Activated T-helper 9 cell treated with anti-CD3 and anti-CD28 coated beads, Interleukin-2, amount 50 U/mL, for 16 hours (primary cell): ENCODE measurements at regions not wholly inside any gene's neighbourhood (a gene's known extent, or its start where the extent isn't known, plus 50 kb on each side); places are given as distances from the start of the nearest gene placed in this dataset.
"Not testable (repeated sequence)": the region's sequence is repeated elsewhere in the genome, so short reads cannot be mapped to it uniquely, and the experiment has no call there.

Experiments
- DNase-seq: peaks from one replicate; pipeline ENCODE4 v3.0.0-alpha.2; 2020; ENCODE audit warnings: low read depth

DNA sequence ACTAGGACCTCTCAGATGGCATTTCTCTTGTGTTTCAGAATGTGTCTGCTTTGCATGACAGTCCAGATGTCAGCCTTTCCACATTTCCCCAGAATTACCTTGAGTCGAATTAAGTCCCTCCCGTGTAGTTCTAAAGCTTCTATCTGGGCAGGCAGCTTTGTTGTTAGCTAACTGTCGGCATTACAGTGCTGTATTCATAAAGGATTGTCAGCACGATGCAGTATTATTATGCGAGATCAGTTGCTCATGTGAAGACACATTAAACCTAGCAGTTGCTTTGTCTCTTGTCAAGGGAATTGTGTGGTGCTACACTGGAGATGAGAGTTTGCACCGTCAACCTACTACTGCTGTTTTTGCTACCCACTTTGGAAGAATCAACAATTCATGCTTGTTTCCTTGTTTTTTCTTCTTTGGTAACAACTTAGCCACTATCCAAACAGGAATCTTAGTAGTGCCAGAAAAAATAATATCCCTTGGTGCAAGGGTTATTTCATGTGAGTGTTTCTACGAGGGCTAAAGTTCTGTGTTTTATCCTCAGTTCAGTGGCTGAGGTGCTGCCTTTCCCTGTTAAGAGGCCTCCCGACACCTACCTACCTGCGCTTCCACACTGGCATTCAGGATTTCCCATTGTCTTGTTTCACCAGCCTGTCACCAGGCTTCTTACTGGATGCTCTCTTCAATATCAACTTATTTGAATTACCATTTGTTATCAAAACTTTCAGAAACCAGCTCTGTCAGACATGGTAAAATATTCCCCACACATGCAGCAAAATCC, 297.9 kb upstream of the G2E3 start:
- DNase-seq: no peak

DNA sequence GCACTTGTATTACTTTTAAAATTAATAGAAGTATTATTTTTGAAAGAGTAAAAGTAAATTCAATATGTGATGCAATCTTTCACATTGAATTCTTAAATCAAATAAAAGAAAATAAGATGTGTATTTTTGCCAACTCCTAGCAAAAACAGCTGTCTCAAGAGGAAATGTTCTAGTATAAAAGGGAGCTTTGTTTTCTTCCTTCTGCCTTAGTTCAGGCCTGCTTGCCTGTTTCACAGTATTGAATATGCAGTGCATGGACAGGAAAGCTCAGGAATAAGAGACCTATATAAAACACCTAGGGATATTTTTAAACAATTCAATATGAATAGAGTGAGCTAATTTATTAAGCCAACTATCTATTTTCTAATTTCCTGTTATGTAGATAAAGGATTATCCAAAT, 294.8 kb upstream of the G2E3 start:
- DNase-seq: no peak

DNA sequence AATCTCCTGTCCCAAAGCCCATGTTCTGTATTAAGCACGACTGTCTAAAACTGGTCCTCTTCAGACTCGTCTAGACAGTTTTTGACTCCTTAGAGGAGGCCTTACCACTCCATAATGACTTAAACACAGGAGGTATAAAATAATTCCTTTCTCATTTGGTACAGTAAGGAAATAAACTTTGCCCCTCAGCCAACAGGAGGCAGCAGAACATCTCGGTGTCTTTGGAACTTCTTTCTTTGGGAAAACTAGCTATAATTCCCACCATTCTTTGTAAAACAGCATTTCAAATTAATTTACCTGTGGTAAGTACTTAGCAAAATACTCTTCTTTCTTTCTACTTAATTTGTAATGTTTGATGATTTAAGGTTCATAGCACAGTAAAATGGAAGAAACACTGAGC, 292.7 kb upstream of the G2E3 start:
- no peak for DNase-seq

DNA sequence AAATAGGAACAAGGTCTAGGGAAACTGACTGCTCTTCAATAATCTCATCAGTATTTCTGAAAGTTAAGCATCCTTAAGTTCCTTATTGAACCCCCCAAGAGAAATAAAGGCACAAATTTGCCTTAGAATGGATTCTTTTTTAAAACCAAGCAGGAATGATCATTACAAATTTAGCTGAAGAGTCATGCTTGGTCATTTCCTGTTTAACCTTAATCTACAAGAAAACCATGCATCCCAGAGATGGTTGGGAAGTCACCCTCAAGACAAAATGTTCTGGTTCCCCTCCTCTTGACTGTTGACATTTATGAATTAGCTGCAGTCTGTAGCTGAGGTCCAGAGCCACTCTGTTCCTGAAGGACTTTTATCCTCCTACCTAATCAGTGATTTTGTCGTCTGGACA, 291.8 kb upstream of the G2E3 start:
- DNase-seq: no peak

DNA sequence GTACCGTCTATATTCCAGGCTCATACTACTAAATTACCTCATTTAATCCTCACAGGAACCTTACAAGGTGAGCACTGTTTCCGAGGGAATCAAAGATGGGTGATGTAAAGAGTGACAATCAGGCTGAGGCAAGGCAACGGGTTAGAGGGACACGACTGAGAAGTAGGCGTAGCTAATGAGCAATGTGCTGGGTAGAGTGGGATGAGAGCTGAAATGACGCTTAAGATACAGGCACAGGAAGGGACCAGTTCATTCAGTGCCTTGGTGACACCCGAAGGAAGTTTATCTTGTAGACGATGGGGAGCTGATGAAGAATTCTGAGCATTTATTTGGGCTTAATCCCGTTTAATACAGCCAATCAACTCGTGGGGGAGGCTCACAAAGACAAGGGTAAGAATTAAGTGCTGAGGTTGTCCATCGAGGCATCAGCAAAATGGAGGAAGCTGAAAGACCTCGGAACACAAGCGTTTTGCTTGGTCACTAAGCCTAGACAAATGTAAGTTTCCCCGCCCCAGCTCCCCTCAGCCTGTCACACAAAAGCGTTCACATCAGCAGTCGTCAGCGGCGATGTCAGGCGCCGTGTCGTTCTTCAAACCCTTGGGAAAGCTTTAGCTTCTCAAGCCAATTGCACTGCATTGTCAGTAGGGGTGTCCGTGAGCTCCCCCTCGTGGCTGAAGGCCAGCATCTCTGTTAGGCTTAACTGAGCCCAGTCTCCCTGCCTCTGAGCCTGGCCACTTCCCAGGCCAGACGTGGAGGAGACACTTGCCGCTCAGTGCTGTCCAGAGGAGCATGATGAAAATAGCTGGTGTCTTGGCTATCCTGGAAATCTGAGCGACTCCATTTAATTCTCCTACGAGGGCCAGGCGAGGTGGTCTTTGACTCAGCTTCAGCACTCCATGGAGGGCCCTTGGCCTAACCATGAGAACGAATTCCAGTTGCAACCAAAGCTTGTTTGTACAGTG, 288.5 kb upstream of the G2E3 start:
- peak; percentile 12 for DNase-seq

DNA sequence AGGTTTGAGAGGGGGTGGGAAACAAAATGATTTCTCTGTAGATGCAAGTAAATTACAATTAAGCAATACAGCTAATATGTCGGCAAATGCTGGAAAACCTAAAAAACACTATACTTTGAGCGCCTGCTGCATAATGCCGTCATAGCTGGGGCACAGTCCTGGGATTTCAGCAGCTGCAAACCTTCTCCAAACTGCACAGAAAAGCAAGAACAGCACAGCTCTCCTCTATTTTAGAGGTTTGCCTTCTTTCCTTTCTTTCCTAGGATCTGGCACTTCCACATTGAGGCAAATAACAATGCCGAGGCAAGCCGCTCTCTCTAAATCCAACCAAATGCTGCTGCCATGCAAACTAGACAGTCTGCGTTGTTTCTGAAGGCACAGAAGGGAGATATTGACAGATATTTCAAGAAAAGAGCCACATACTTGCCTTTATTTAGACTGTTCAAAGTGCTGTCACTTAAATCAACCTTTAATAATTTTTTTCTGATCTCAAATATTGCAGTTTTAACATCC, 287.1 kb upstream of the G2E3 start:
- no peak for DNase-seq

DNA sequence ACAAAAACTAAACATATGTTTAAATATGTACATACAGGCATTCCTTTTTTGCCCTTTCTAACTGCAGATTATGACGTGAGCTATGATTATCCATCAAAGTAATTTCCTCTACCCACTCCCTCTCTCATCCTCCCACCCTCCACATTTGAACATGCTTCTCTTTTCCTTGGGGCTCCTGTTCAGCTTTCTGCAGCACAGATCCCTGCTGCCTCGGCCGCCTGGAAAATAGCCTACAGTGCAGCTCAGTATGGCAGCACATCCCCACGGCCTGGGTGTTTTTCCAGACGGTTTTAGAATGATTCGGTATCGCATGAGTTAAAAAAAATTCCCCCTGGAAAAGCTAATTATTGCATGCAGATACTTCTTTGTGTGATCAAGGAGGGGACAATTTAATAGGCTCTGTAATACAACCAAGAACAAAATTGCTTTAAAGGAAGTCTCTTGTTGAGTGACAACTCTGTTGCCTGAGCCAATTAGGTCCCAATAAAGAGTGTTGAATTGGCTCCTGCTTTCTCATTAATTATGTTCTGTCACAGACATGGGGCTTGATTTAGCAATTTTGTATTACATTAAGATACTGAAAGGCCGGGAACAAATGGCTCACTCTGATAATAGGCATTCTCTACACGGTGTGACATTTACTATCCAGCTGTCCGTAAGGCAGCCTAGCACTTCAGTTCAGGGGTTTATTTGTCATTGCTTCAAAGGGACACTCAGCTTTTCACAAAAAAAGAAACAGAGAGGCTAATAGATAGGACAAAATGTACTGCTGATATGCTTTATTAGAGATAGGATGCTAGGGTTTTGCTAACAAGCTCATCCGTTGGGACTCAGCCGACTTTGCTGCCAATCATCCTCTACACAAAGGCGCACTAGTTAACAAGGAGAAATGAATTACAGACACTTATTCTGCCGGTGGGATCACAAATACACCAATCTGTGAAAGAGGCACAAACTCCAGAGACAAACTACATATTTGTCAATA, 285.8 kb upstream of the G2E3 start:
- no peak for DNase-seq

DNA sequence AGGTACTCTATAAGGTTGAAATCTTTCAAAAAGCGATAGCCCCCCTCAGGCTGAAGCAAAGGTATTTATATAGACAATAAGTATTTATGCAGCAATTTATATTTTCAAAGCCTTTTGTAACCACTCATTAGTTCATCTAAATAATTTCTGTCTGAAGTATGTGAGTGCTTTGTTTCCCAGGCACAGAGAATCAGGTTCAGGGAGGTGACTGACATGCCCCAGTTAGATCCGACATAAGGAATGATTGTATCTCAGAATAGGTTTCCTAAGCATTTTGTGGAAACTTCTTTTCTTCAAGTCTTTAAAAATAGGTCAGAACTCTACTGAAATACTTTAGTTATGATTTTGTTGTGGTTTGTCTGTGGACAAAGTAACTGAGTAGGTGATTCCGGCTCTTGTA, 283.4 kb upstream of the G2E3 start:
- no peak for DNase-seq

DNA sequence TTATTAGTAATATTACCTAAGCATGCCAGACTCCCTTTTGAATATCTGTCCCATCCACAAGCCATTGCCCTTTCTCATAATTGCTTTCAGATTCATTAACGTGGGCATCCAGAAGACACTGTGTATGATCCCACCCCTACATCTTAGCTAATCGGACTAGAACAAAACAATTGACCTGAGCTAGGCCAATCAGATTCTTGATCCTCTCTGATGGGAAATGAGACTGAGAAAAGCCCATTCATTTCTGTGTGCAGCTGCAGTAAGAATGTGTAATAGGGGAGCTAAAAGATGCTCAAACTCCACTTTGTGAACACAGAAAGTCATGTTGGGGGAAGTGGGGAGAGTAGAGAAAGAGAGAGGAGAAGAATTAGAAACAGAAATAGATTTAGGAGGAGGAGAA, 281.7 kb upstream of the G2E3 start:
- DNase-seq: no peak

DNA sequence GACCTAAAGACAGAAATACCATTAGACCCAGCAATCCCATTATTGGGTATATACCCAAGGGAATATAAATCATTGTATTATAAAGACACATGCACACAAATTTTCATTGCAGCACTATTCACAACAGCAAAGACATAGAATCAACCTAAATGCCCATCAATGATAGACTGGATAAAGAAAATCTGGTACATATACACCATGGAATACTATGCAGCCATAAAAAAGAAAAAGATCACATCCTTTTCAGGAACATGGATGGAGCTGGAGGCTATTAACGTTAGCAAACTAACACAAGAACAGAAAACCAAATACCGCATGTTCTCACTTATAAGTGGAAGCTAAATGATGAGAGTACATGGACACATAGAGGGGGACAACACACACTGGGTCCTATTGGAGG, 280.1 kb upstream of the G2E3 start:
- DNase-seq: not testable (repeated sequence)

DNA sequence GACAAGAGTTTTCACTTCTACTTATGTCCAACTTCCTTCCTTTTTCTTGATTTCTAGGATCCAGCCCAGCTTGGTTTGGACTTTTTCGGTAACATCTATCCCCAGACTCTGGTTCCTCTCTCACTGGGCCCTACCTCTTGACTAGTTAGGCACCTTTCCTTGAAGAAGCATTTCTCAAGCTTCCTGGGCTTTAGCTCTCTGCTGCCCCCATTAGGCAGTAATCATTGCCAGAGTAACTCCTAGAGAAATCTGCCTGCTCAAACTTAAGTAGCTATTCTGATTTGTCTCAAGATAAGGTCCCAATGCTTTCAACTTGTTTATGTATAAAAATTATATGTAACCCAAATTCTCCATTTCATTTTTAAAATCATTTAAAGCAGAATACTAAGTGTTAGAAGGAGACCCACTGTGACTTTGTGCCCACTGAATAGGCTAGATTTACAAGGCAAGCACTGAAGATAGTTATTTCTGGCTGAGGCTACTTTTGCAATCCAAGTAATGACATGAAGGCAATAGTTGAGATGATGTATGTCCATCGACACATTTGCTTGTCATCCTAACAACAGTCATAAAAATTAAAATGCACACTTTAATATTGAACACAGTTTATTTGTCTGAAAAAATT, 275.0 kb upstream of the G2E3 start:
- no peak for DNase-seq

DNA sequence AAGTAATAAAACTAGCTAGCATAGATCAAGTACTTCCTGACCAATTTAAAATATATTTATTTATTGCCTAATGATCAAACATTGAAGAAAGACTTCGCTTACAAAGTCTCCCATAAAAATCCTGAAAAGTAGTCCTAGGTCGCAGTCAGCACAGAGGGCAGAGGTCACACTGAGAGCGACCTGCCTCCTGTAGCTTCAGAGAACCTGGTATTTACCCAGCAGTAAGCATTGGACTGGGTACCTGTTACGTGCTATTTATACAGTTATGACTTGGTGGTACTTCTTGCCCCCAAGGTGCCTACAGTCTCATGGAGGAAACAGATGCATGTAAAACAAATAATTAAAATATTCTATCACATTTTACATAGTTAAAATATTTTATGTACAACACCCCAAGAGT, 274.1 kb upstream of the G2E3 start:
- no peak for DNase-seq

DNA sequence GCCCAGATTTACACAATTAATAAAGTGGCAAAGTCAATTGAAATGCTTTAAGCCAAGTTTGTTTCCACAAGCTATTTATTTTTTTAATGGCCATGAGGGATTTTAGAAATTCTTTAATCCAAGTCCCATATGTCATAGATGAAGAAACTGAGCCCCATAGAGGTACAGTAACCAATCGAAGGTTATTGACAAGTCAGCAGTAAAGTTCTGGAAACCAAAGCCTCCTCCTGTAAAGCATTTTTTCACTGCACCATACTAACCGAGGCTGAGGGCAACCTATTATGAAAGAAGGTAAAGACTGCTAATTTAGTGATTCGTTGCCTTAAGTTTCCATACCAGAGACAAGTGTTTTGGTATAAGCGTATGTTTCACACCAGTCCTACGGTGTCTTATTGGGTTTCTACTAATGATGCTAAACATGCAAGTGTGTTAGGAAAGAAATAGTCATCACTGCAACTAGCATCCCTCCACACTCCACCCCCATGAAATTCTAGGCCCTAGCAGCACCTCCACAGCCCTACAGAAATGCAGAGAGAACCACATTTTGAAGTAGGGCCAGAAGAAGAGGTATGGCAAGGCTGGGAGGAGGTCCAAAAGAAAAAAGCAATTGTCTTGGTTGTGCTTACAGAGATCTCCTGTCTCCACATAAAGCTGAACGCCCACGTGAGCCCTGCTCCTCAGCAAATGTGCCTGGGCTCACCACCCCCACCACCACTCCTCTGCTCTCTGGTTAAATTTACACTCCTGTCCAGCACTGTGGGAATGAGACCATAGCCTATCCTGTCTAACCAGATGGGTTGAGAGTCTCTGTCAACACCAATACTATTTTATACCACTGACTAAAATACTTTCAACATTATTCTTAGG, 271.1 kb upstream of the G2E3 start:
- DNase-seq: no peak

DNA sequence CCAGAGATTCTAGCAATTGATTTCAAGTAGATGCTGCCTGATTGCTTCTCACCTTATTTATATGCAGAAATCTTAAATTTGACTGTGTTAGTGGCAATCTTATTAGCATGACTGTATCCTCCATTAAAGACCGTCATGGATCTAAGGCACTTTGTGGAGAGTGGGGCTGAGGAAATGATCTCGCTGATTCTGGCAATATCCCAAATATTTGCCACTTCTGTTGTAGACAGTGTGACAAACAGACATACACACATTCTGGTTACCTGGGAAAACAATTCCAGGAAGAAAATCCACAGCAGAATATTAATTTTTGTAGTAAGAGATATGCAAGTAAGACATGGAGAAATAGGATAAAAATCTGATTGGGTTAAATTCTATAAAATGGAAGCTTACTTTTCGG, 269.0 kb upstream of the G2E3 start:
- no peak for DNase-seq

DNA sequence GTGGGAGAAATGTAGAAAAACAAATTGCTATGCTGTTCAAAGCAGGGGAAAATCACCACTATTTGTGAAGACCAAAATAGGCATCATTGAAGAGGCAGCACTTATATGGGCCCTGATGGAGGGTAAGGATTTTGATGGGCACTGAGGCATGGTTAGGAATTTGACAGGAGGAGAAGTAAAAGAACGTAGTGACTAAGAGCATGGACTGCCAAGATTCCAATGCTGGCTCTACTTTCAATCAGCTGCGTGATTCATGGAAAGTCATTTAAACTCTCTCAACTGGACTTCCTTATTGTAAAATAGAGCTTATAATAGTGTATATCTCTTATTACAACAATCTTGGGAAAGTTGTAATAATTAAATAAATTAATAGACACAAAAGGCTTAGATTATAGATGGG, 267.7 kb upstream of the G2E3 start:
- no peak for DNase-seq

DNA sequence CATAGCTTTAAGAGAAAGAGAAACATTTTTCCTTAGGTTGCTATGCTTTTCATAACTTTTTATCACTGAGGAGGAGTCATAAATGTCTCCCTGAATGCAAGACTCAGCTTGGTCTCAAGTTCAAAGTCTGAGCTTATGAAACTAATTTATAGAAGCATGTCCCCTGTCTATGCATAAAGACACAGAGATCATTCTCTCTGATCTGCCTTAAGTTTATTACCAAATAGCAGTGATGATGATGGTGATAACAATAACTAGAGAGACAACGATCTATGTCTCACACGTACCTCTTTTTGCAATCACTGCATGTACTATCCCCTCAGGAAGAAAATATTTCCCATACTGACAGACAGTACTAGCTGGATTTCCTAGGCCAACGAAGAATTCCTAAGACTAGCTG, 266.4 kb upstream of the G2E3 start:
- DNase-seq: no peak

DNA sequence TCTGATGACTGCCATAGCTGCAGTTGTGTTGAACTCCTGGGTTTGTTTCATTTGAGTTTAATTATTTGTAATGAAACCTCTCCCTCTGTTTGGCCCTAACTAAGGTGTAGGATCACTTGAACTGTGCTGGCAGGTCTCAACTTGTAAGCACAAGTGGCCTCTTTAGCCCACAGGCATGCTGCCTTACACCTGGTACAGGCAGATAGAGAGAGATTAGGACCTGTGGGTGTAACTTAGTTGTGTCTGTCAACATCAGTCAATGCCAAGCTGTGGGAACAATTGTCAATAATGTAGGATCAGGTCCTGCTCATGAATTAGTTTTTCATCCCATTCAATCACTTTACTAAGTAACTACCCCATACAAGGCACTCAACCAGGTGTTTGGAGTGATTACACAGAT, 263.0 kb upstream of the G2E3 start:
- no peak for DNase-seq

DNA sequence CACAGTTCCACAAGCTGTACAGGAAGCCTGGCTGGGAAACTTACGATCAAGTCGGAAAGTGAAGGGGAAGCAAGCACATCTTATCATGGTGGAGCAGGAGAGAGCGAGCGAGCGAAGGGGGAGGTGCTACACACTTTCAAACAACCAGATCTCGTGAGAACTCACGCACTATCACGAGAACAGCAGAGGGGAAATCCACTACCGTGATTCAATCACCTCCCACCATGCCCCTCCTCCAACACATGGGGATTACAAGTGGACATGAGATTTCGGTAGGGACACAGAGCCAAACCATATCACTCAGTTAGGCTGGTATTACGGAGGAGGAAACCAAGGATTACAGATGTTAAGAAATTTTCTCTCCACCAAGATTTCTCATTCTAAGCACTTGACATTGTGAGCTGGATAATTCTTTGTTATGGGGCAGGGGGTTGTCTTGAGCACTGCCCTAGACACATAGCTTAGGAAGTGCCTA, 262.0 kb upstream of the G2E3 start:
- DNase-seq: no peak

DNA sequence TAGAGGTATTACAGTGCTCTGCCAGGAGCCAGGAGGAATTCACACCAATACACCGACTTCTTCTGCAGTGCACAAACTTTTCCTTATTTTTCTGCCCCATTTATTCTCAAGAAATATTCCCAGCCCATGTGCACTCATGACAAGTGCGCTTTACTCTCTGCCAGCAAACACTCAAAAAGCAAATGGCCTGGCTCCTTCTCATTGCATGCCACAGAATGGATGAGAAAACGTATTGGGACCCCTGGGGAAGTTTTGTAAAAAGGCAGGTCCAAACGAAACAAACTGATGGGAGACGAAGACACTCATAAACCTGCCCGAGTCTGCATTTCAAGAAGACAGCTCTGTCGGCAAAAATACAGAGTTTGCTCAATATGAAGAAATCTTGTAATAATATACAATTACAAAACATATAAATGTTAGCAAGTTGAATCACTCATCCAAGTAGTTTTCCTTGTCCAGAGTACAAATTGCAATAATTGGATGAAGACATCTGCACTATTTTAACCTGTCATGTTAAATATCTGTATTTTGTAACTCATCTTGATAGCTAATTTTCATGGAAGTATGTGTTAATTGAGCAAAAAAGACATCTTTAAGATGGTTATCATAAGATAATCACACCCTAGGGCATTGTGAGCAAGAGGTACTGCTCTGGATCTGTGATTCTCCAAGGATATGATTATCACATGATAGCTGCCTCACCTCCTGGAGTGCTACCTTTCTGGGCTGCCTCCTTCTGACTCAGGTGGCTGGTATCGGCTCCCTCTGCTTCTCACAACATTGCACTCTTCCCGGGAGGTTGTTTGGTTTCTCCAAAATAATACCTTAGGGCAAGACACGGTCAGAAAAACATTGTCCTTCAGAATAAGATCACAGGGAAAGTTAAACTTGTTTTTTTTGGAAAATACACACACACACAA, 260.8 kb upstream of the G2E3 start:
- DNase-seq: no peak
